Thoracic aorta (tissue), 2 donors: ENCODE measurements at regions not wholly inside any gene's neighbourhood (a gene's known extent, or its start where the extent isn't known, plus 50 kb on each side); places are given as distances from the start of the nearest gene placed in this dataset.

ENCODE experiments used
- ATAC-seq: fragments of 150-250 bp; one replicate; pipeline ENCODE4 v1.8.0; 2017; ENCODE audit warnings: low read depth; ENCODE audit not compliant: insufficient number of reproducible peaks, low FRiP score
- DNase-seq: peaks from one replicate; pipeline ENCODE4 v3.0.0-alpha.2; 2020; ENCODE audit warnings: low spot score
- H3K27ac ChIP-seq, 2 donors: fragments of 200-600 bp; sonication (generic); 1 replicate in 1 of 2; 2 replicates in 1 of 2; pipeline ENCODE4 v1.5.1; 2016; ENCODE audit warnings: mild to moderate bottlenecking in 2 of 2, moderate library complexity in 2 of 2
- H3K27me3 ChIP-seq: fragments of 200-600 bp; sonication (generic); replicated peaks from 2 replicates; pipeline ENCODE4 v1.6.0; 2016; ENCODE audit warnings: mild to moderate bottlenecking; ENCODE audit not compliant: insufficient read depth
- H3K36me3 ChIP-seq: fragments of 200-600 bp; sonication (generic); one replicate; pipeline ENCODE4 v1.5.1; 2016
- H3K4me1 ChIP-seq, 2 donors: fragments of 200-600 bp; sonication (generic); 1 replicate in 1 of 2; 2 replicates in 1 of 2; pipeline versions ENCODE4 v1.5.1 to v1.6.0; 2016; ENCODE audit warnings: low read depth in 2 of 2, mild to moderate bottlenecking in 1 of 2; ENCODE audit not compliant: control insufficient read depth in 1 of 2
- H3K4me3 ChIP-seq: fragments of 200-600 bp; sonication (generic); 2 replicates; pipeline ENCODE4 v1.5.1; 2016; ENCODE audit warnings: mild to moderate bottlenecking
- H3K9me3 ChIP-seq: fragments of 200-600 bp; sonication (generic); 2 replicates; pipeline ENCODE4 v1.5.1; 2016
- CTCF ChIP-seq: fragments of 200-600 bp; sonication (generic); IDR thresholded peaks from one replicate; pipeline ENCODE4 v1.5.1; 2019; ENCODE audit warnings: antibody characterized with exemption

DNA sequence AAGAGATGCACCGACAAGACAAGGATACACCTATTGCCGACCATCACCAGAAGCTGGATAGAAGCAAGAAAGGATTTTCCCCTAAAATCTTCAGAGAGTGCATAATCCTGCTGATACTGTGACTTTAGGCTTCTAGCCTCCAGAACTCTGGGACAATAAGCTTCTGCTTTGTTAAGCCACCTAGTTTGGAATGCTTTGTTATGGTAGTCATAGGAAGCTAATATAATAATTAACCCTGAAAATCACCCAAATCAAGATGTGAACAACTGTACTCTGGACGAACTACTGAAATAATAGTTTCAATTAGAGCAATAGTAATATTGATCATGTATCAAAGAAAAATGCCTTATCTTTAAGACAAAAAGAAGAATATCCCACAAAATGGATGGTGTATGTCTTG lies 524.6 kb downstream of the EFNB2 start:
- DNase-seq (no peak), ATAC-seq (no peak)
- H3K27ac ChIP-seq = no peak overlapping the region
- no peak overlapping the region for H3K4me3 ChIP-seq
- peaks cover 0 to 7% of the 10 kb centered on the region in 2 donors for H3K4me1 ChIP-seq
- H3K9me3 ChIP-seq = no peaks in the 10 kb centered on the region
- no peaks in the 10 kb centered on the region for H3K27me3 ChIP-seq
- TF ChIP-seq CTCF = no peak
- no peaks in the 10 kb centered on the region for H3K36me3 ChIP-seq

- no peaks in the 10 kb centered on the region for H3K36me3 ChIP-seq
- DNase-seq (no peak), ATAC-seq (no peak)
- H3K4me1 ChIP-seq = peaks cover 0 to 7% of the 10 kb centered on the region in 2 donors
- no peak overlapping the region for H3K4me3 ChIP-seq
- TF ChIP-seq CTCF = no peak
- no peak overlapping the region for H3K27ac ChIP-seq
- no peaks in the 10 kb centered on the region for H3K27me3 ChIP-seq
- no peaks in the 10 kb centered on the region for H3K9me3 ChIP-seq
Measured at GRCh38 chr13:106008540-106008939, 526.9 kb downstream of the EFNB2 start.

GRCh38 chr13:106007156-106007555 lies 528.3 kb downstream of the EFNB2 start:
- DNase-seq (no peak), ATAC-seq (no peak)
- H3K36me3 ChIP-seq = no peaks in the 10 kb centered on the region
- H3K27me3 ChIP-seq = no peaks in the 10 kb centered on the region
- no peak overlapping the region for H3K27ac ChIP-seq
- no peaks in the 10 kb centered on the region for H3K9me3 ChIP-seq
- TF ChIP-seq CTCF = no peak
- H3K4me1 ChIP-seq = peaks cover 0 to 7% of the 10 kb centered on the region in 2 donors
- no peak overlapping the region for H3K4me3 ChIP-seq

DNA sequence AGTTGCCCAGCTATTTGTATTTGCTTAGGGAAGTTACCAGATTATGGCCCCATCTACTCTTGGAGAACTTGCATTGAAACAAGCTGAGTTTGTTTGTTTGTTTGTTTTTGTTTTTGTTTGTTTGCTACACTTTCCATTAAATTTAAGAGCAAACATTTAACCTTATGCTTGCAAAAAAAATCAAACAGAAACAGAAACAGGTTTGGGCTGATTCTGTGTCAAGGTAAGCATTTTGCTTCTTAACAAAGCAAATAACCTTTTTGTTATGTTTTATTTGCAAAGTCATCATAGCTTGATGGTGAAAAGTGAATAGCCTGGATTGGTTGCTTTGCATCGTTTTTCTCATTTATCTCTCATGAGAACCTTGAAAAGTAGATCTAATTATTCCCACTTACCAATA lies 531.8 kb downstream of the EFNB2 start:
- no peak overlapping the region for H3K4me3 ChIP-seq
- ATAC-seq = no peak
- H3K27me3 ChIP-seq = no peaks in the 10 kb centered on the region
- no peak for DNase-seq
- H3K9me3 ChIP-seq = no peaks in the 10 kb centered on the region
- TF ChIP-seq CTCF = no peak
- no peaks in the 10 kb centered on the region for H3K4me1 ChIP-seq
- H3K27ac ChIP-seq = no peak overlapping the region
- H3K36me3 ChIP-seq = no peaks in the 10 kb centered on the region

DNA sequence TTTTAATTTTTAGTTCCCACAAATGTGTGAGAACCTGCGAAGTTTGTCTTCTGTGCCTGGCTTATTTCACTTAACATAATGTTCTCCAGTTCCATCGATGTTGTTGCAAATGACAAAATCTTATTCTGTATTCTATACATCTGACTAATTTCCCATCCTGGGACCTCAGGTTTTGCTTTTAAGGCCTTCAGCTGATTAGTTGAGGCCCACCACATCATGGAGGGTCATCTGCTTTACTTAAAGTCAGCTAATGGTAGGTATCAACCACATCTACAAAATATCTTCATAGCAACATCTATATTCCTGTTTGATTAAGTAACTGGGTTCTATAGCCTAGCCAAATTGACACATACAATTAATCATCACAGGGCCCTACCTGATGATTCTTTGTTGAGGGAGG lies 534.0 kb downstream of the EFNB2 start:
- H3K9me3 ChIP-seq = no peaks in the 10 kb centered on the region
- no peak overlapping the region for H3K4me3 ChIP-seq
- no peaks in the 10 kb centered on the region for H3K27me3 ChIP-seq
- no peaks in the 10 kb centered on the region for H3K4me1 ChIP-seq
- no peak for ATAC-seq
- no peak for DNase-seq
- H3K27ac ChIP-seq = no peak overlapping the region
- TF ChIP-seq CTCF = no peak
- no peaks in the 10 kb centered on the region for H3K36me3 ChIP-seq
